Activated CD8-positive, alpha-beta memory T cell treated with anti-CD3 and anti-CD28 coated beads, Interleukin-2, amount 50 U/mL, for 48 hours (primary cell): ENCODE measurements at regions not wholly inside any gene's neighbourhood (a gene's known extent, or its start where the extent isn't known, plus 50 kb on each side); places are given as distances from the start of the nearest gene placed in this dataset.
"Not testable (repeated sequence)": the region's sequence is repeated elsewhere in the genome, so short reads cannot be mapped to it uniquely, and the experiment has no call there.

Source experiments
- DNase-seq: peaks from one replicate; pipeline ENCODE4 v3.0.0-alpha.2; 2020

DNA sequence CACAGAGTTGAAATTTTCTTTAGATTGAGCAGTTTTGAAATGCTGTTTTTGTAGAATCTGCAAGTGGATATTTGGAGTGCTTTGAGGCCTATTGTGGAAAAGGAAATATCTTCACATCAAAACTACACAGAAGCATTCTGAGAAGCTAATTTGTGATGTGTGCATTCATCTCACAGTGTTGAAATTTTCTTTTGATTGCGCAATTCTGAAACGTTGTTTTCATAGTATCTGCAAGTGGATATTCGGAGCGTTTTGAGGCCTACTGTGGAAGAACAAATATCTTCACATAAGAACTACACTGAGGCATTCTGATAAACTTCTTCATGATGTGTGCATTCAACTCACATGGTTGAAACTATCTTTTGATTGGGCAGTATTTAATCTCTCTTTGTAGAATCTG is 3143.4 kb upstream of the OR11H1 start:
- not testable (repeated sequence) for DNase-seq

DNA sequence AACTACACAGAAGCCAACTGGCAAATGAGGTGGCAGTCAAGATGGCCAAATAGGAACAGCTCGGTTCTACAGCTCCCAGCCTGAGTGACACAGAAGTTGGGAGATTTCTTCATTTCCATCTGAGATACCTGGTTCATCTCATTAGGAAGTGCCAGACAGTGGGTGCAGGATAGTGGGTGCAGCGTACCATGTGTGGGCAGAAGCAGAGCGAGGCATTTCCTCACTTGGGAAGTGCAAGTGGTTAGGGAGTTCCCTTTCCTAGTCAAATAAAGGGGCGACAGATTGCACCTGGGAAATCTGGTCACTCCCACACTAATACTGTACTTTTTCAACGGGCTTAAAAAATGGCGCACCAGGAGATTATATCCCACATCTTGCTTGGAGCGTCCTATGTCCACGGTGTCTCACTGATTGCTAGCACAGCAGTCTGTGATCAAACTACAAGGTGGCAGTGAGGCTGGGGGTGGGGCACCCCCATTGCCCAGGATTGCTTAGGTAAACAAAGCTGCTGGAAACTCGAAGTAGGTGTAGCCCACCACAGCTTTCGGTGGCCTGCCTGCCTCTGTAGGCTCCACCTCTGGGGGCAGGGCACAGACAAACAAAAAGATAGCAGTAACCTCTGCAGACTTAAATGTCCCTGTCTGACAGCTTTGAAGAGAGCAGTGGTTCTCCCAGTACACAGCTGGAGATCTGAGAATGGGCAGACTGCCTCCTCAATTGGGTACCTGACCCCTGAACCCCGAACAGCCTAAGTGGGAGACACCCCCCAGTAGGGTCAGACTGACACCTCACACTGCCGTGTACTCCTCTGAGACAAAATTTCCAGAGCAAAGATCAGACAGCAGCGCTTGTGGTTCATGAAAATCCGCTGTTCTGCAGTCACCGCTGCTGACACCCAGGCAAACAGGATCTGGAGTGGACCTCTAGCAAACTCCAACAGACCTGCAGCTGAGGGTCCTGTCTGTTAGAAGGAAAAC is 3138.9 kb upstream of the OR11H1 start:
- peak; percentile 36 for DNase-seq

DNA sequence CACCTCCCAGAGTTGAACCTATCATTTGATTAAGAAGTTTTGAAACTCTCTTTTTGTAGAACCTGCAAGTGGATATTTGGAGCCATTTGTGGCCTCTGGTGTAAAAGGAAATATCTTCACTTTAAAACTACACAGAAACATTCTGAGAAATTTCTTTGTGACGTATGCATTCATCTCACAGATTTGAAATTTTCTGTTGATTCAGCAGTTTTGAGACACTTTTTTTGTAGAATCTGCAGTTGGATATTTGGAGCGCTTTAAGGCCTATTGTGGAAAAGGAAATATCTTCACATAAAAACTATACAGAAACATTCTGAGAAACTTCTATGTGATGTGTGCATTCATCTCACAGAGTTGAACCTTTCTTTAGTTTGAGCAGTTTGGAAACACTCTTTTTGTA is 3130.7 kb upstream of the OR11H1 start:
- not testable (repeated sequence) for DNase-seq

DNA sequence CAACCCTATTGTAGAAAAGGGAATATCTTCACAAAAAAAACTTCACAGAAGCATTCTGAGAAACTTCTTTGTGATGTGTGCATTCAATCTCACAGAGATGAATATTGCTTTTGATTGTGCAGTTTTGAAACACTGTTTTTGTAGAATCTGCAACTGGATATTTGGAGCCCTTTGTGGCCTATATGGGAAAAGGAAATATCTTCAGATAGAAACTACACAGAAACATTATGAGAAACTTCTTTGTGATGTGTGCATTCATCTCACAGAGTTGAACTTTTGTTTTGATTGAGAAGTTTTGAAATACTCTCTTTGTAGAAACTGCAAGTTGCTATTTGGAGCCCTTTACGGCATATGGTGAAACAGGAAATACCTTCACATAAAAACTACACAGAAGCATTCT is 3126.1 kb upstream of the OR11H1 start:
- DNase-seq, result not testable (repeated sequence)

GRCh38 chr22:12402531-12402930 is 3125.5 kb upstream of the OR11H1 start:
- not testable (repeated sequence) for DNase-seq

- DNase-seq, result not testable (repeated sequence)
Observed at GRCh38 chr22:12435890-12436289, 3092.1 kb upstream of the OR11H1 start.
